GM19025 (cell line): ENCODE measurements at regions not wholly inside any gene's neighbourhood (a gene's known extent, or its start where the extent isn't known, plus 50 kb on each side); places are given as distances from the start of the nearest gene placed in this dataset.
A peak's percentile ranks its signal among the peaks of the same experiment; 100 is the strongest.

Experiments
- ATAC-seq: cut with Tn5 transposase; IDR thresholded peaks from one replicate; pipeline ENCODE4 v1.9.1; 2021; ENCODE audit warnings: mild to moderate bottlenecking, low read depth, moderate library complexity; ENCODE audit not compliant: unreplicated experiment

DNA sequence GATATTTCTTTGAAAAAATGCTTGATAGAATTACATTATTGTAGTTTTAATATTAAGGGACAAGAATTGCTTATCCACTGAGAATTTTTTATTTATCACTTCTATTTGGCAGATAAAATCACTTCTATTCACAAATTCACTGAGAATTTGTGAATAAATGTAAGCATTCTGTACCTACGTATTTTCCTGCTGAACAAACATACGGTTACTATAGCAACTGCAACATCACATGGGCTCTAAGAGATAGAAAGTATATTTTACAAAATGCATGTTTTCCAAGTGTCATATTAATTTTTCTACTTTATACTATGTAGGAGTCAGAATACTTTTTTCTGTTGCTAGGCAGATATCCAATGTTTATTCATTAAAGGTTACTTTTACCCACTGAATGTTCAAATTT lies 166.2 kb downstream of the ZIC1 start:
- no peak for ATAC-seq

DNA sequence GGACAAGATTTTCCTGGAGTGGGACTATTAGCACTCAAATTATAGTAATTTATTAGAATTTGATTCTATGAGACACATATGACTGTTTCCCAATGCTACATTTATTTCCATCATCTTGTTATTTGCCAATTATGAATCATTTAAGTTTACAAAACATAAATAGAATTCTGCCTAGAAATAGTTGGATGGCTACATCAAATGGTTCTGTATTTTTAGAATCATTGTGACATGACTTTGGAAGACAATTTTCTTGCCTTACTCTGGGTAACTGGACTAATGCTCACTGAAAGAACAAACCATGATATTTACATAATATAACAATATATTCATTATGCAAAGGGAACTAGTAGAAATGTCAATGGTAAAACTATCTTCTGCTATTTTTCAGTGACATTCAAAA lies 173.5 kb downstream of the ZIC1 start:
- no peak for ATAC-seq

DNA sequence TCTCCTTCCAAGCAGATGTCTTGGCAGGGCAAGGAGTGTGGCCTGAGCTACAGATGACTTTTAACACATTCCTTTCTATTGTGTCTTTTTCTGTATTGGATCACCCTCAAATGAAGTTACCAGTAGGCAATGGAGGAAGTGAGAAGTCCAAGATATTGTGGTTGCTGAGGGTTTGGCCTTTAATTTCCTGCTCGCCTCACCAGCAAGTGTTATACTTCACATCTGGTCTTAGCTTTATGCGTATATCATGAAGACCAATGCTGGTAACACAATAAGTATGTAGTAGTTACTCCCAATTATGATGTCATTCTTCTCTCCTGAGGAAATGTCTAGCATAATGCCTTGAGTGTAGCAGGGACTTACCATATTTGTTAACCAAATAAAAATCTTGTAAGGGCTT lies 179.9 kb downstream of the ZIC1 start:
- no peak for ATAC-seq

DNA sequence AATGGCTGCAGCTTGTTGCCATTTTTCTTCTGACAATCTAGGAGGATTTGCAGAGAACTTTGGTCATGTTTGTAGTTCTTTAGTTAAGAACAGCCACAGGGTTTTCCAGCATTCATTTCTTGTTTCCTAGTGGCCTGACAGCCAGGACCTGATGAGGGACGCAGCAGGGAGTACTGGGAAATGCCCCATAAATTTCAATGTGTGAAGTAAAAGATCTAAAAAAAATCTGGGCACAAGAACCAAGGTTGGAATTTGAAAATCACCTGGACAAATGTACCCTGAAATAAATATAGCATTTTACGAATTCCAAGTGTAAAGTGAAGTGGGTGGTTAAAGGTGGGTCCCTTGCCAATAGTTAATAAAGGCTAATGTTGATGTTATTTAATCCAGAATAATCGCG lies 195.0 kb downstream of the ZIC1 start:
- ATAC-seq: no peak

DNA sequence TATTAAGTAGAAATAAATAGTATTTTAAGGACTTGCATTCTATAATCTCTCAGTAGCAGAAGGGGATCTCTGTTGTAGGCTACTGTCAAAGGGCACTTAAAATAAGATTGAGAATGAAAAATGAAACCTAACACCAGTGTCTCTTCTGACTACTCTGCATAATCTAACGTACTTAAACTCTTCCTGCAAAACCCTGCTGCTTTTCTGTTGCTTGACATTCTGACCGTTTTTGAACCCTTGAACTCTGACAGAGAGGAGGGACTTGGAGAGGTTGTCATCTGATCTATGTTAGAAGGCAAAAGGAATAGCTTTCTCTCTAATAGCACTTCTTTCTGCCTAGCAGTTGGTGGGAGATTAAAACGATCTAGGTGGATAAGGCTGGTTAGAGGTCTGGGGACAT lies 204.6 kb downstream of the ZIC1 start:
- ATAC-seq: peak; percentile 64

- no peak for ATAC-seq
Measured at GRCh38 chr3:147614210-147614609, 205.0 kb downstream of the ZIC1 start.

DNA sequence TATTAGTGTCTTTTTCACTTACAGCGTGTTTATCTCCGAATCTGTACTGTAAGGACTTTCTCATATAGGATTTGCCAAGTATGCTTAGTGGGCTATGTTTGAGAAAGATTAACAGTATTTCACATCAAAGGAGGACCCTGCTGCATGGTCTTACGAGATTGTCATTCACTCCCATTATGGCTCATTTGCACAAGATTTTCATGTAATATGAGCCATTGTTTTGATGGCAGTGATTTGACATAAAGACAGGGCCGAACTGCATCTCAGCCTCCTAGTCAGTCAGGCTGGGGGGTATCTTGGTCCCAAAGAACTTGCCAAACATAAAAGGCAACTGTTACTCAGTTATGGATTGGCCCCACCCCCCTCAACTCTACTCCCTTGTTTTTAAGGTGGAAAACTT lies 205.9 kb downstream of the ZIC1 start:
- no peak for ATAC-seq

DNA sequence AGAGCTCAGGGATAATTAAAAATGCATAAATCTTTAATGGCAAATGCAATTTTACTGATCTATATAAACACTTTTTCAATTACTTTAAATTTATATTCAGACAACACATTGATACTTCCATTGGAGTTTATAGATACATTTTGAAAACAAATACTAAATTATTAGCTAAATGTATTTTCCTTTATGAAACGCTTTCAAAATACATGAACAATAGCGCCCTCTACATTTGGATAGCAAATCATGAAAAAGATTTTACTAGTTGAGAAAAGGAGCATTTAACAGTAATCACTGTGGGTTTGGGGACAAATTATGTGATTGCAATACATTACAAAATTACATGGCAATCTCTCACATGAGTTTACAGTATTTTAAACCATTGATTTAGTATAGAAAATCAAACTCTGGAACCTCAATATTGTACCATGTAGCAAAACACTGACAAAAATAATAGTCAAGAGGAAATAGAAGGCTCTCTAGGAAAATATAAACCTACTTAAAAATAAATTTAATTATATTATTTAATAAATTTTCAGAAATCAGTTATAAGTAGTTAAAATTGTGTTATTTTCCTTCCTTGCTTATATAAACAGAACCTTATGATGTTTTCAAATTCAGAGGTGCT lies 207.9 kb downstream of the ZIC1 start:
- ATAC-seq: no peak

DNA sequence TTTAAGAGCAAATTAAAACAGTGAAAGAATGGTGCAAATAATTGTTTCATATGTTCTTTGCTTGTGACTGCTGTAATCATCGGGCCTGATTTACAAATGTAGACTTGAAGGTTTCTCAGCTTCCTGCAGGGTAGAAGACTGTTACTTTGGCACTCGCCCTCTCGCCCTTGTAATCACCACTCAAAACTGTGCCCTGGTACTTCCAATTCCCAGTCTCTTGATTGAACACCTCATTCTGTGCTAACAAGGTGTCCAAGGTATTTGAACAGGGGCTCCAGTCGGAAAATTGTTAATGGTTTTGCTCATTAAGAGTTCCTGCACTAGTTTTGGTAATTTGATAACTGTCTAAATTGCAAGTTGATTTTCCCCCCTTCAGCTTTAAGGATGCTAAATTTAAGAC lies 209.5 kb downstream of the ZIC1 start:
- ATAC-seq: no peak

GRCh38 chr3:147619921-147620560 lies 210.9 kb downstream of the ZIC1 start:
- no peak for ATAC-seq

- no peak for ATAC-seq
Measured at GRCh38 chr3:147620906-147621305, 211.7 kb downstream of the ZIC1 start.

- ATAC-seq: no peak
Measured at GRCh38 chr3:147630921-147631415, 221.8 kb downstream of the ZIC1 start.

- ATAC-seq: no peak
Measured at GRCh38 chr3:147640781-147641180, 231.6 kb downstream of the ZIC1 start.

DNA sequence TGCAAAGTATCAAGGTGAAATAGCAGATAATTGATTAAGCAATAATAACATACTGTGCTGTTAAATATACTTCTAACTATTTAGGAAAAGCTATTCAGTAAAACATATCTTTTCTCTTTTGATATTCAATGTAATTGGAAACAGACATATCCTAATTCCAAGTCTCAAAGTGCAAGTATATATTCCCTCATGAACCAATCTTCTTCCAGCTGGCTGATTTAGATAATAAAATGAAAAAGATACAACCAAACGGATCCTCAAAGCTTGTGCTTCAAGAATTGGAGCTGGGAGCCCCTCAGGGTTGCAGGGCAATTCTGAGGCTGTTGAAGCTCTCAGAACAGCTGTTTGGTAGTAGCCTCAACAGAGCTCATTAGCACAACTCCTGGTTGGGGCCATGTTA lies 236.6 kb downstream of the ZIC1 start:
- ATAC-seq: no peak

- ATAC-seq: no peak
Measured at GRCh38 chr3:147649475-147649874, 240.3 kb downstream of the ZIC1 start.

DNA sequence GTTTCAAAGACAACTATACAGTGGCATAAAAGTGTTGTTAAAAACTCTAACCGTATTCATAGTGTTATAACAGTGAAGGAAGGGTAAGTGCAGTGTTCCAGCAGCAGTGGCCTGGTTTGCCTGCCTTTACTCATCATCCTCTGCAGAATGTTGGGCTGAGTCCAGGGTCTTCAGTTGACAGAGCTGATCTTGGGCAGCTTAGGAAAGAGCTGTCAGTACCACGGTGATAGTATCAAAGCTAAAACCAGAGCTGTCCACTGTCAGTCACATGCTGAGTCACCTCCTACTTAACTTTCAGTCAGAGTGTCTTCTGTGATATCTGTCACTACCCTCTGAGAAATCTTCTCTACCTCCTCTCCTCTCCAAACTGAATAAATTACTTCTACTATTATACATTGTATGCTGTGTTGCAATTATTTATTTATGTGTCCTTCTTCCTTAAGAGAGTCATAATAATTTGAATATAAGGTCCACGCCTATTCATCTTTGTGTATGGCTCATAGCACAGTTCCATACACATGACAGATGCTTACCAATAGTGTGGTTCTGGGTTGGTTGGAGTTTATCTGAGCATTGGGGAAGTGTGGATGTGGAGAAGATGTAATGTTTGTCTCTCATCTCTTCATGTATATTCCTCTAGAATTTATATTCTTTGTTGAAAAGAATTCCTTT lies 242.1 kb downstream of the ZIC1 start:
- no peak for ATAC-seq

- ATAC-seq: no peak
Measured at GRCh38 chr3:147652651-147653366, 243.6 kb downstream of the ZIC1 start.

DNA sequence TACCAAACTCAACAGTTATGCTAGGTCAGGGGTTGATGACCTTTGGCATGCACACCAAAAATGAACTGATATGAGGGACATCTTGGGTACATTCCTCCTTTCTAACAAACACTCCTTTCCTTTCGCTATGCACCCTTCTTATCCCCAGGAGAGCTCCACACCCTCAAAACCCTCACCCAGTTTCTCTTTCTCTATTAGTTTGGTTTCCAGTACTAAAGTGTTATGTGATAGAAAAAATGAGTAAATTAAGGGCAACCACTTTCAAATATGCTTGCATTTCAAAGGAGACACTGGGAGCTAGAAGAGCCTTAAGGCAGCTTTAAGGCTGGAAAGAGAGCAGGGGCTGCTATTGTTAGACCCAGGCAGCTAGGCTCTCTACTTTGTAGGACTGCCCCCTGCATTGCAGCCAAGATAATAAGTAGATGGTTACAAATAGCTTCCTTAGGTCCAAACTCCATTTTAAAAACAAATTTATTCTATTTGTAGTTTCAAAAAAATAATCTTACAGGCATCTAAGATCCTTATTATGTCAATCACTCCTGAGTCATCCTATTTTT lies 244.3 kb downstream of the ZIC1 start:
- no peak for ATAC-seq

DNA sequence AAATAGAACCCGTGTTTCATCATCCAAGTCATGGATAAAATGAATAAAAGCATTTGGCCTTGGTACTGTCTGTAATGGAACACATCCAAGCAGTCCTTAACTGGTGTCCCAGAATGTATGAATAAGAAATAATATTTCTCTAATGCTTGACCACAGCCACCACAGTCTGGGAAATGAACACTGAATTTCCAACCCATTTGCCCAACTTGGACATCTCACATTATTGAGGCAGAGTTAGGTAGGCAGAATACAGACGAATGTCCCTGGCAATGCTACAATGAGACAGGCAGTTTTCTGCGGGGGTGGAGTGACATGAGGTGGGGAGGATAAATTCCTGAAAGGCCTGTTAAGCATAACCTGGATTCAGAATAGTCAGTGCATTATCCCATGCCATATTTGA lies 245.7 kb downstream of the ZIC1 start:
- ATAC-seq: no peak

GRCh38 chr3:147655236-147655635 lies 246.1 kb downstream of the ZIC1 start:
- no peak for ATAC-seq

DNA sequence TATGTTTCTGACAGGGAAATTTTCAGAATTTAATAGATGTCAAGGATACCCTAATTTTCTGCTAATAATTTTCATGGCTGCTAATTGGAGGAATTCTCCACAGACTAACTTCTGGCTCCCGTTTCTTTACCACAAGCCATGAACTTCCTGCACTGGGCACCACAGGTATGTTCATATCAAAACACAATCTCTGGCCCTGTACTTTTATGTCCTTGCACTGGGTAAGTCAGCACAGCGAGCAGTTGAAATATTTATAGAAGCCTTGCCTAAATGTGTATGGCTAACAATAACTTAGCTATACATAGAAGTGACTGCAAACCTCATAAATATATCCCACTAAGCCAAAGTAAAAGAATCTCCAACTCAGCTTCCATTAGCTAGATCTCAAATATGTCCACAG lies 246.9 kb downstream of the ZIC1 start:
- no peak for ATAC-seq
